ENCODE measurements at regions not wholly inside any gene's neighbourhood (a gene's known extent, or its start where the extent isn't known, plus 50 kb on each side); places are given as distances from the start of the nearest gene placed in this dataset.
A peak's percentile ranks its signal among the peaks of the same experiment; 100 is the strongest.
"Not testable (repeated sequence)": the region's sequence is repeated elsewhere in the genome, so short reads cannot be mapped to it uniquely, and the experiment has no call there.

DNA sequence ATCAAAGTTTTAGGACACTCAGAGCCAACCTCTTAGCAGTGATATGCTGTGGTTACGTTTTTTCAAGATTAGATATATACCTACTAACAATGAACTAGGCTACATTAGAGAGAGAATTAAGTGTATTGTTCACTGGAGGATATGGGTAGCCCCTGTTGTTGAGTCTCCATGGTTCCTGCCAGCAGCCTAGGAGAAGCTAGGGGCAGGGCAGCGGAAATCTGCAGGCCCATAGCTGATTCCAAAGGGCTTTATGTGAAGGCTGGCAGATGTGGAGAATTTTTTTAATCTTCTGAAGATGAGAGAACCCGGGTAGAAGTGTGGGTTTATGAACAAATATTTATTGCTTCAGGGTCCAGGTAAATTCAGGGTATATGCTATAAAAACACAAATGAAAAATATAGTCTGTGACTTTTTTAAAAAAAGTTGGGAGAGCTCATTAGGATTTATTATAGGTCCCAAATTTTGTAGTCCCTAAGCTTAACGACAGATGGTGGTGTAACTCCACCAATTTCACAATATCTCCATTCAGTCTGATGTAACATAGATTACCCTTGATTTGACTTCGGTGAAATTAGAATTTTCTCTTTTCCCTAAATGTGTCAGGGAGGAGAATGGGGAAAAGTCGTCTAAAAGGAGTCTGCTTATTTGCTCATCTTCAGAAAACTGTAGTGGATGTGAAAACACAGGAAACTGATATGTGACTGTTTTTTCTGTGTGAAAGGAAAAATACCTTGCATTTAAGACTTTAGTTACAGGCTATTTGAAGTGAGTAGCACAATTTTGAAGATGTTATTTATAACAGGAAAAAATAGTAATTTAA is 163.0 kb upstream of the PPP1R3A start:
- peak; percentile 79 for DNase-seq

DNA sequence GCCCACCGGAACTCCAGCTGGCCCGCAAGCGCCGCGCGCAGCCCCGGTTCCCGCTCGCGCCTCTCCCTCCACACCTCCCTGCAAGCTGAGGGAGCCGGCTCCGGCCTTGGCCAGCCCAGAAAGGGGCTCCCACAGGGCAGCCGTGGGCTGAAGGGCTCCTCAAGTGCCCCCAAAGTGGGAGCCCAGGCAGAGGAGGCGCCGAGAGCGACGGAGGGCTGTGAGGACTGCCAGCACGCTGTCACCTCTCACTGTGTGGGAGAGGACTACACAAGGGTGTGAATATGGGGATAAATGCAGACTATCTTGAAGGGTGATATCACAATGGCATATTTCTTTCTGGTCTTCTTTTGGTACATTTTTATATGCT is 158.3 kb upstream of the PPP1R3A start:
- DNase-seq: not testable (repeated sequence)

DNA sequence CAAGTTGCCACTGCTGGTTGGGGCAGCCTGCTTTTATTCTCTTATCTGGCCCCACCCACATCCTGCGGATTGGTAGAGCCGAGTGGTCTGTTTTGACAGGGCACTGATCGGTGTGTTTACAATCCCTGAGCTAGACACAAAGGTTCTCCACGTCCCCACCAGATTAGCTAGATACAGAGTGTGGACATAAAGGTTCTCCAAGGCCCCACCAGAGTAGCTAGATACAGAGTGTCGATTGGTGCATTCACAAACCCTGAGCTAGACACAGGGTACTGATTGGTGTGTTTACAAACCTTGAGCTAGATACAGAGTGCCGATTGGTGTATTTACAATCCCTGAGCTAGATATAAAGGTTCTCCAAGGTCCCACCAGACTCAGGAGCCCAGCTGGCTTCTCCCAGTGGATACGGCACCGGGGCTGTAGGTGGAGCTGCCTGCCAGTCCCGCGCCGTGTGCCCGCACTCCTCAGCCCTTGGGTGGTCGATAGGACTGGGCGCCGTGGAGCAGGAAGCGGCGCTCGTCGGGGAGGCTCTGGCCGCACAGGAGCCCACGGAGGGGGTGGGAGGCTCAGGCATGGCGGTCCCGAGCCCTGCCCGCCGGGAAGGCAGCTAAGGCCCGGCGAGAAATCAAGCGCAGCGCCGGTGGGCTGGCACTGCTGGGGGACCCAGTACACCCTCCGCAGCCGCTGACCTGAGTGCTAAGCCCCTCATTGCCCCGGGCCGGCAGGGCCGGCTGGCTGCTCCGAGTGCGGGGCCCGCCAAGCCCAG is 157.8 kb upstream of the PPP1R3A start:
- DNase-seq: not testable (repeated sequence)

DNA sequence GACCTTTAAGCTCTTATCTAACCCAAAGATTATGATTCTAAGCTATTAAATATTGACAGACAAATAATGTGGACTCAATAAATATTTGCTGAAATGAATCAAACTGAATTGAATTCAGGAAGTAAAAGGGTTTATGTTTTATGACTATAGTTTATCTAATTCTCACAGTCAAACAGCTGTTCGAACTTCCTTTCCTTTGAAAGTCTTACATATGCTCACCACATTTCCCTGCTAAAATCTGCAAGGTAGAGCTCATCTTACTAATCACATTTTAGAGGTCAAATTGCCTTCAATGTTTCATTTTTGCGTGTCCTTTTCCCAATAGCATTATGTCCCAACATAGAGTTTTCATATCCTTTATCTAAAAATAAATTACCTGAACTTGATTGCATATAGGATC is 154.9 kb upstream of the PPP1R3A start:
- no peak for DNase-seq

DNA sequence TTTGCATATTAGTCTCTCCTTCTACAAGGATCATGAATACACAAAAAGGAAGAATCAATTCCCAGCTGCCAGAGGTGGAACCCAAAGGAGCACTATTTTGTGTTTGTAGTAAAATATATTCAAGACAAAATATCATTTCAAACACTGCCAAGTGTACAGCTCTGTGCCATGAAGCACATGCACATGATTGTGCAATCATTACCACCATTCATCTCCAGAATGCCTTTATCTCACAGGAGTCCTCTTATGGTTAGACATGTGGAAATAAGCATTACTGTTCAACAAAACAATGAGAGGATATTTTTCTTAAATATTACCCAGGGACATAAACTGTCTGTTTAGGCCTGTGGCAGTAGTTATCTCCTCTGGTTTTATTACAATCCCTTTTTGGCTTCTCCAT is 151.4 kb upstream of the PPP1R3A start:
- DNase-seq: no peak

DNA sequence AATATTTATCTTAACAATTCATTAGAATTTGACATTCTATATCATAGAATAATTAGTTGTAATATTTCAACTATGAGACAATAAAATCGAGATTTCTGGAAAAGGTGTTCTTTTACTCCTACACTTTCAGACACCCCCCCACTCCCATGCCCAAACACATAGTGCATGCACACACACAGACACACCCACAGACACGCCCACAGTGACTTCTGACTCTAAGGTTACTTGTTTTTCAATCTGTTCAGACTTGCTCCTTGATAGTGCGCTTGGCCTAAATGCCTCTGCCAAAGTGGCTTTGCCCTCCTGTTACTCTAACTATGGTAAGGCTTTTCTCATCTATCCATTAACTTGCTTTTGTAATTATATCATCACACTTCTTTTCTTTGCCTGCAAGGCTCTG is 144.0 kb upstream of the PPP1R3A start:
- no peak for DNase-seq

DNA sequence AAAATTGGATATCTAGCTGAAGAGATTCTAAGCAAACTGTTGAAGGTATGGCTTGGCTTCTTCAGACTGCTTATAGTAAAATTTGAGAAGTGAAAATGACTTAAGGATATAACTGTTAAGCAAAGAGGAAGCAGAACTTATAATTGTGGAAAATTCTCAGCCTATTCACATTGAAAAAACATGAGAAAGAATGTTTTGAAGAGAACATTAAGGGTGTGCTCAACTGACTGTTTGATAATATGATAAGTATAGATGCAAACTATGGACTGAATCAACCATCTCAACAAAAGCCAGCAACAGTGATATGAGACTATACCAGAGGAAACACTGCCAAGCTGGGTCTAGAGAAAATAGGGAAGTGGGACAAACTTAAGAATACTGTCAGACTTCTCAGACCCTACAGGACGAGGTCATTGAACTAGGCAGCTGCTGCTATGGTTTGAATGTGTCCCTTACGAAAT is 133.1 kb upstream of the PPP1R3A start:
- peak; percentile 10 for DNase-seq

DNA sequence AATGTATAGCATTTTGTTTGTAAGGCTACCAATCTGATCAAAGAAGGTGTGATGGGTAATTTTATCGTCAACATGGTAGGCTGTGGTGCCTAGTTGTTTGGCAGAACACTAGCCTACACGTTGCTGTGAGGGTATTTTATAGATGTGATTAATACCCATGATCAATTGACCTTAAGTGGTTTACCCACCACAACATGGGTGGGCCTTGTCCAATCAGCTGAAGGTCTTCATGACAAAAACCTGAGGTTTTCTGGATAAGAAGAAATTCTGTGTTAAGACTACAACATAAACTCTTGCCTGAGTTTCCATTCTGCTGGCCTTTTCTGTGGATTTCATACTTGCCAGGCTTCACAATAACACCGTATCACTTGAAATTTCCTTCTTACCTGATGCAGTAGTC is 131.8 kb upstream of the PPP1R3A start:
- no peak for DNase-seq

DNA sequence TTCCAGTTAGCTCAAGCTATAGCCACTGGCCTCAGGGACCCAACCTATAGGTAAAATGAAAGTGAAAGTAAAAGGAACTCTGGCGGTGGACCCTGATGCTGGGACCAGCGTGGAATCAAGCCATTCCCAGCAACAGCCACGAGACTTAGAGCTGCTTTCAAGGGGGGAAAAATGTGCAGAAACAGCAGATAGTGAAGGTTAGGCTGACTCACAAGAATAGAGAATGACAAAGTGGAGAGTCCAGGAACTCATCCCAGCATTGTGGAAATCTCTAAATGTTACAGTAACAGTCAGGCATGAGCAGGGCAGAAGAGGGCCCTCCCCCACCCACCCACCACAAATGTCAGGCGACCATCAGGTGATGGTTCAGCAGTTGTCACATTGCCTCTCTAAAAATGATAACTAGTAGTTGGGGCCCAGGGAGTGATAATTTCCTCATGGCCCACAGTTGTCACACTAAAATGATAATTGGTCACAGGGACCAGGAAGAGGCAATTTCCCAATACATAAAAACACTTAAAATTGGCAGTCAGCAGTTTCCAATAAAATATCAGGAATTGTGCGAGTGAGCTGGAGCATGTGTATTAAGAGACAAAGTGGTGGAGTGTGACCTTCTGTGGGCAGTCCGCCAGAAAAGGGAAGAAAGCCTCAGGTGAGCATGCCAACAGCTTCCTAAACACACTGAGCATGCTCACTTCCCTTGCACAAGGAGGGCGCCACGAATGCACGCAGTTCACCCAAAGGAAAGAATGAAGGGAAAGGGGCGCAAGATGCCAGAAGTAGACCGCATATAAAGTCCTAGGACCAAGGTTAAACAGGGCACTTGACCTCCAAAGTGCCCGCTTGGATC is 129.8 kb upstream of the PPP1R3A start:
- DNase-seq: no peak

DNA sequence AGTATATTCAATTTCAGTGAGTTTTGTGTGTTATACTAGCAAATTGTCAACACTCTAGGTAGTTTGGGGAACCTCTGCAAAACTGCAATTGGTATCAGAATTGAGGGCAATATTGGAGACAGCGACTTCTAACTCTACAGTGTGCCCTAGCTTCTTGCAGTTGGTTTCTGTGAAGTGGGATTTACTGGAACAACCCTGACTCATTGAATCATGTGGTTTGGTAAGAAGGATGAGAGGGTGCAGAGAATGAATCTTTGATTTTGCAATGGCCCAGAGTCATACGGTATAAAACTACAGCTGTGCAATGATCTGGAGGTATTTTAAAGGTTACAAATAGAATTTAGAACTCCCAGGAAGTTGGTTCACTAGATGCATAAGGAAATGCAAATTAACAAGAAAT is 129.1 kb upstream of the PPP1R3A start:
- no peak for DNase-seq

DNA sequence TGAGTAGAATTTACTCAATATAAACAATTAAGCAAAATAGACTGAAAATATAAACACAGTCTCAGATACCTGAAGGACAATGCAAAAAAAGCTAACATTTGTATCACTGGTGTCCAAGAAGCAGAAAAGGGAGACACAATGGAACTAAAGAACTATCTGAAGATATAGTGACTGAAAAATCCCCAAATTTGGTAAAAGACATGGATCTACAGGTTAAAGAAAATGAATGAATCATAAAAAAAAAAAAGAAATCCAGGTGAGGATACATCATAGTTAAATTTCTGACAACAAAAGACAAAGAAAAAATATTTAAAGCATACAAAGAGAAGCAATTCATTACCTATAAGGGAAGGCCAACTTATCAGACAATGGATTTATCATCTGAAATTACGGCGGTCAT is 114.7 kb upstream of the PPP1R3A start:
- DNase-seq: no peak

DNA sequence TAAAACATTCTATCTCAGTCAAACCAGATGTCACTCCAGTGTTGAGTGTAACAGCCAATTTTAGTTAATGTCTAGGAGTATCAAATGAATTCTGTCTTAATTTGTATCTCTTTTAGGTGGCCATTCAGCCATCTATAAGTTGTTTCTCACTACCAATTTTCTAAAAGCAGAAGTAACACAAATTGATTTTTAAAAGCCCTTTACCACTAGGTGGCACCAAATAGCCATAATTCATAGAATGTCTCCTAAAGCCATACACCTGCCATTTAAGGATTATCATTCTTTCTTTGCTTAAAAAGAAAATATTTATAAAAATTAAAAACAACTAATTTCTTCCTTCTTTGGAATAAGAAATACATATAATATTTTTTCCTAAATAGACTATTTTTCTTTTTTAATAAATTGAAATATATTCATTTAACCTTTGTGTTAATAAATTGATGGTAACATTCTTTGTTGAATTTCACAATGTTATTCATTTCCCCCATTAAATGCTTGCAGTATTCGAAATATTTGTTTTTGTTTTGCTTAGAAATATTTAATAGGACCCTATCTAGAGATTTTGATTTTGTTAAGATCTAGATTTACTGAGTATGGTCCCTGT is 107.8 kb upstream of the PPP1R3A start:
- peak; percentile 52 for DNase-seq

DNA sequence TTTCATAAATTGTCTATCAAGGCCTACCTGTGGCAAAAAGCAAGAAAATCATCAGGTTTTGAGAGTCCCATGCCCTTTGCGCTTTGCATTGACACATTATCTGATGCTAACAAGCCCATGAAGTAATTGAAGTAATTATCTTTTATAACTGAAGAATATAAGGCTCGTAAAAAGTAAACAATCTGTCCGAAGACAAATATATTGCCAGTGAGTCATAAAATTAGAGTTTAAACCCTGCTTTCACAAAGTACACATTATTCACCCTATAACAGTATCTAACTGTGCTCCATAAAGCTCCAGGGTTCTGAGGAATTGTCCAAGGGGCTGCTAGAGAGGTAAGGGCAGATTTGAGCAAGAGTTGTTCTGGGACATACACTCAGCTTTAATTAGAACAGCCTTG is 102.3 kb upstream of the PPP1R3A start:
- DNase-seq: no peak

DNA sequence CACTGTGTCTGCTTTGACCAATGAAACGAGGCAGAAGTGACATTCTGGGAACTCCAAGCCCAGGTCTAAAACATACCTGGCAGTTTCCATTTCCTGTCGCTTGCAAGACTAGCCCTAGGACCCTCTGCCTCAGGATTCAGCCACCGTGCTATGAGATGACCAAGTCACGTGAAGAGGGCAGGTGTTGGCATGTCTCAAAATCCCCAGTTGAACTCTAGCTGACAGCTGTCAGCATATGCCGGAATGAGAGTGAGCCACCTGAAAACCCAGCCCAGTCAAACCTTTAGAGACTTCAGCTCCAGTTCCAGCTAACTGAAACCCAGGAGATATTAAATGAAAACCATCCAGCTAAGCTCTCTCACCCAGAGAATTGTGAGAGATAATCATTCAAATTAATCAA is 89.9 kb upstream of the PPP1R3A start:
- DNase-seq: no peak

DNA sequence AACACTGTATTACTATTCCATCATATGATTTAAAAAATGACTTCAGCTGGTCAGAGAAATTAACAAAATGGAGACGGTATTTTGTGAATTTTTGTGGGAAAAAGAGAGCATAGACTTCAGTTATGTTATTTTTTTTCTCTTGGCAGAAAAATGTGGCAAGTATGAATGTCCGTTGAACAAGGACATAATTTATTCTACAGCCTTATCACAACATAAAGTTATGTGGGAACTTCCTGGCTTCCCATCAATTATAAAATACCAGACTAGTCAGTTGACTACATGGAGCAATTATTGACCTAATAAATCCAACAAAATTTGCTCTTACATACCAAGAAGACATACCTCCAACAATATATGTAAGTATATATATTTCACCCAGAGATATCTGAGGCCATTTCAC is 88.6 kb upstream of the PPP1R3A start:
- no peak for DNase-seq

DNA sequence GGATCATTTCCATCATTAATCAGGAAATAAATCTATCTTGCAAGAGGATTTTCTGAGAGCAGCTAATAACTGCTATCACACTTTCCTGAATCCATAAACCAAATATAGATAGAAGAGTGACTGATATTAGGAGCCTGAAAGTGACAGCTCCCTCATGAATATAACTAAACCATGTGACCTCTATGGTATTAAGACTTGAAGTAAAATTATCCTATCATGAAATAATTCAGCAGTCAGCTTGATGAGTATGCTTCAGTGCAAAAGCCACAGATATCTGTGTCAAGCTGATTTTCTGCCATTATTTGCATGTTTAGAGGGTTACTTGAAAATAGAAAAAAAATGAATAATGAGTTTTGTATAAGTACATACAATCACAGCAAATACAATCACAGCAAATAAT is 80.1 kb upstream of the PPP1R3A start:
- DNase-seq: no peak

DNA sequence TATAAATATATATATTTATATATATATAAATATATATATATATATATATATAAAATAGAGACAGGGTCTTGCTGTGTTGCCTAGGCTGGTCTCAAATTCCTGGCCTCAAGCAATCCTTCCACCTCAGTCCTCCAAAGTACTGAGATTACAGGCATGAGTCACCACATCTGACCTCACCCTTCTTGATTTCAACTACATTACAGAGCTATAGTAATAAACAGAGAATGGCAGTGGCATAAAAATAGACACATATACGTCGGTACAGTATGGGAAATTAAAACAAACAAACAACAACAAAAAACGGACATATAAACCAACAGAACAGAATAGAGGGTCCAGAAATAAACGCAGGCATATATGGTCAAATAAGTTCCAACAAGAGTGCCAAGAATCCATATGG is 77.6 kb upstream of the PPP1R3A start:
- no peak for DNase-seq

DNA sequence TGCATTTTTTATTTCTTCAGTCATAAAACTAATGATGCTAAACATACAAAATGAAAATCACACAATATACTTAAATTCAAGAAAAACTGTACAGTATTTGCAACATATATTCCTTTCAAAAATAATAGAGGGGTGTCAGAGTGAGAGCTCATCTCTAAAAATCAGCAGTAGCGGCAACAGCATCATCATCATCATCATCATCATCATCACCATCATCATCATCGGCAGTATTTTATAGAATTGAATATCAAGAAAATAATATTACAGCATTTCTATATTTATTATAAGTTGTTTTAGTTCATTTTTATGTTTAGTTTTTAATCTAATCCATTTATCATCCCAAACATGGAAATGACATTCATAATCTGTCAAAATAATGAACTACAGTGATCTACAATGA is 67.4 kb upstream of the PPP1R3A start:
- no peak for DNase-seq

DNA sequence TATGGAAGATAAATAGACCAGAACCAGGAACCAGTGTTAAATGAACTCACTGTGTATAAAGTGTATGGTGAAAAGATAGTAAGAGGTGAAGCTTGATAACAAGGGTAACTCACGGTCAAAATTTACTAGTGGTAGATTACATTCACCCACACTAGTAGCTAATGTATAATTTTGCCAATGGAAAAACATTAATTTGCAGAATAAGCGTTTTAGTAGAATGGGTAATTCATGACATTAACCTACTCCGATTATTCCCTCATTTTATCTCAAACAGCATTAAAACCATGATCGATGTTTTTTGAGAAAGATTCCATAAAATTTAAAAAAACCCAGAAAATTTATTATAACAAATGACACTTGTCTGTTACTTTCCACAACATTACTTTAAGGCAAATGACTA is 57.7 kb upstream of the PPP1R3A start:
- DNase-seq: no peak

DNA sequence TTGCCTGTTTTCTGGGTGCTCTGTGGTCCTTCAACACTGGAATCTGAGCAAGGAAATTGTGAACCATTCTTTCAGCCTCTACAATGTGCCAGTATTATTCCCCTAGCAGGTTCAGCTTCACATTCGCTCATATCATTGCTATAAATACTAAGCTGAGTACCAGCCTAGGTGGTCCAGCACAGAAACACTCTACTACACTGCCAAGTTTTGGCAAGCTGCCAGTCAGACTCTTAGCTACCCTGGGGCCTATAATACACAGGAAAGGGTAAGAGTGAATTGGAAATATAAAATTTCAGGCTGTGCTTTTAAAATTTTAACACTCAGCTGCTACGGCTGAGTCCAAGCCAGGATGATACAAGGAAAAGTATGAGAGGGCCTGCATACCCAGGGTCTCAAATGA is 49.9 kb upstream of the PPP1R3A start:
- no peak for DNase-seq

Measured in hindlimb muscle (tissue), 1 donor.